Panc1 (cell line): ENCODE measurements at regions not wholly inside any gene's neighbourhood (a gene's known extent, or its start where the extent isn't known, plus 50 kb on each side); places are given as distances from the start of the nearest gene placed in this dataset.

Source experiments
- ATAC-seq: fragments of 200-7000 bp; cut with Tn5 transposase; 2 replicates; pipeline ENCODE4 v1.9.1; 2020; ENCODE audit warnings: mild to moderate bottlenecking, moderate library complexity
- BruUV-seq: library from RNA; stranded (reverse); fragments of 400-500 nt; replicated peaks from 2 replicates; lab custom pipeline; 2021; lab: Mats Ljungman, UMichigan
- CTCF ChIA-PET: fragments of 300-600 bp; sonication (Branson Sonifier 250); formaldehyde crosslinking; loops from one replicate; lab custom pipeline; 2022; ENCODE audit warnings: antibody characterized with exemption; lab: Charles Lee
- POLR2A ChIA-PET: fragments of 300-600 bp; sonication (Branson Sonifier 250); formaldehyde crosslinking; loops from one replicate; lab custom pipeline; 2022; ENCODE audit warnings: antibody characterized with exemption; lab: Charles Lee
- DNase-seq: peaks from one replicate; pipeline ENCODE4 v3.0.0-alpha.2; 2010; ENCODE audit warnings: low read depth, low spot score
- H3K27ac ChIP-seq: 2 replicates; pipeline ENCODE4 v1.5.1; 2011; ENCODE audit warnings: mild to moderate bottlenecking, low read length, inconsistent platforms
- H3K27me3 ChIP-seq: fragments of 200-500 bp; sonication (Bioruptor generic); 2 replicates; pipeline ENCODE4 v1.6.0; 2014; ENCODE audit warnings: low read length, inconsistent platforms; ENCODE audit not compliant: control insufficient read depth, insufficient read depth
- H3K36me3 ChIP-seq: fragments of 200-500 bp; sonication (Bioruptor generic); 2 replicates; pipeline ENCODE4 v1.5.1; 2014; ENCODE audit warnings: inconsistent platforms, mild to moderate bottlenecking, low read length, moderate library complexity; ENCODE audit not compliant: control insufficient read depth, insufficient read depth
- H3K4me1 ChIP-seq: 2 replicates; pipeline ENCODE4 v1.5.1; 2011; ENCODE audit warnings: inconsistent platforms, mild to moderate bottlenecking, low read length, moderate library complexity; ENCODE audit not compliant: control insufficient read depth, insufficient read depth
- H3K4me3 ChIP-seq, 2 experiments: 2 replicates each; pipeline ENCODE4 v1.5.1; 2011 to 2012; ENCODE audit warnings: low read depth in 2 of 2, low read length in 2 of 2, mild to moderate bottlenecking in 2 of 2, inconsistent platforms in 1 of 2, moderate library complexity in 1 of 2
- H3K9me3 ChIP-seq: fragments of 200-500 bp; sonication (Bioruptor generic); 2 replicates; pipeline ENCODE4 v1.5.1; 2014; ENCODE audit warnings: low read depth, mild to moderate bottlenecking, inconsistent platforms, low read length, moderate library complexity; ENCODE audit not compliant: control insufficient read depth, insufficient read depth
- POLR2AphosphoS5 ChIP-seq: IDR thresholded peaks from 2 replicates; pipeline ENCODE4 v1.6.1; 2012; ENCODE audit warnings: mild to moderate bottlenecking, low read depth, low read length, moderate library complexity
- REST ChIP-seq, 2 experiments: IDR thresholded peaks; 2 replicates each; pipeline ENCODE4 v1.6.1; 2011 to 2012; ENCODE audit warnings: low read depth in 2 of 2, control low read depth in 1 of 2, low read length in 1 of 2, mild to moderate bottlenecking in 1 of 2, moderate library complexity in 1 of 2; ENCODE audit not compliant: insufficient read depth in 1 of 2
- SIN3A ChIP-seq: IDR thresholded peaks from 2 replicates; pipeline ENCODE4 v1.6.1; 2012; ENCODE audit warnings: low read depth, mild to moderate bottlenecking, low read length, moderate library complexity, borderline replicate concordance; ENCODE audit not compliant: insufficient read depth
- TCF7L2 ChIP-seq: IDR thresholded peaks from 2 replicates; pipeline ENCODE4 v1.6.1; 2011; ENCODE audit warnings: mild to moderate bottlenecking, low read depth, low read length, inconsistent platforms
- in situ Hi-C: cut with HindIII; loops from 2 replicates; pipeline ENCODE4 v1.10.0; 2016; ENCODE audit warnings: low sequenced_read_pairs, low pct_unique_long_range_greater_than_20kb
- intact Hi-C: fragments of 100-400 bp; cut with micrococcal nuclease; formaldehyde crosslinking; loops from one replicate; pipeline ENCODE4 v1.10.0; 2022; ENCODE audit not compliant: unreplicated experiment
- TF ChIP-seq, protein P1 (sequence below): fragments of 450-650 bp; IDR thresholded peaks from 2 replicates; pipeline ENCODE4 v1.5.1; 2017; ENCODE audit warnings: mild to moderate bottlenecking

- CTCF ChIA-PET = no interaction called here
- in situ Hi-C loops = no loop called here
- Histone ChIP-seq H3K4me1 (no peaks in the 10 kb centered on the region), H3K27ac (no peak overlapping the region), H3K36me3 (no peaks in the 10 kb centered on the region; the same call in 1 of the 2 replicates), H3K27me3 (no peaks in the 10 kb centered on the region), H3K4me3 (no peak overlapping the region), H3K9me3 (no peaks in the 10 kb centered on the region)
- intact Hi-C loops = no loop called here
- ATAC-seq (no peak), DNase-seq (no peak)
- BruUV-seq = no TSS peak
- TF ChIP-seq SIN3A (no peak), POLR2AphosphoS5 (no peak), TCF7L2 (no peak), REST (IDR thresholded peaks at IDR 0.05; ENCODE audit: insufficient read depth in 1 of 2, low read depth in 2 of 2, low read length in 1 of 2) (no peak)
- TF ChIP-seq, protein P1, sequence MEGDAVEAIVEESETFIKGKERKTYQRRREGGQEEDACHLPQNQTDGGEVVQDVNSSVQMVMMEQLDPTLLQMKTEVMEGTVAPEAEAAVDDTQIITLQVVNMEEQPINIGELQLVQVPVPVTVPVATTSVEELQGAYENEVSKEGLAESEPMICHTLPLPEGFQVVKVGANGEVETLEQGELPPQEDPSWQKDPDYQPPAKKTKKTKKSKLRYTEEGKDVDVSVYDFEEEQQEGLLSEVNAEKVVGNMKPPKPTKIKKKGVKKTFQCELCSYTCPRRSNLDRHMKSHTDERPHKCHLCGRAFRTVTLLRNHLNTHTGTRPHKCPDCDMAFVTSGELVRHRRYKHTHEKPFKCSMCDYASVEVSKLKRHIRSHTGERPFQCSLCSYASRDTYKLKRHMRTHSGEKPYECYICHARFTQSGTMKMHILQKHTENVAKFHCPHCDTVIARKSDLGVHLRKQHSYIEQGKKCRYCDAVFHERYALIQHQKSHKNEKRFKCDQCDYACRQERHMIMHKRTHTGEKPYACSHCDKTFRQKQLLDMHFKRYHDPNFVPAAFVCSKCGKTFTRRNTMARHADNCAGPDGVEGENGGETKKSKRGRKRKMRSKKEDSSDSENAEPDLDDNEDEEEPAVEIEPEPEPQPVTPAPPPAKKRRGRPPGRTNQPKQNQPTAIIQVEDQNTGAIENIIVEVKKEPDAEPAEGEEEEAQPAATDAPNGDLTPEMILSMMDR = no peak
- POLR2A ChIA-PET = no interaction called here
Measured at GRCh38 chr13:99125326-99125915, 75.2 kb upstream of the UBAC2 start.

GRCh38 chr13:99126821-99127220 is 73.8 kb upstream of the UBAC2 start:
- no peaks in the 10 kb centered on the region for H3K27me3 ChIP-seq
- POLR2A ChIA-PET = no interaction called here

More at GRCh38 chr13:99126821-99127220, 73.8 kb upstream of the UBAC2 start:
- no peaks in the 10 kb centered on the region for H3K4me1 ChIP-seq
- in situ Hi-C loops = no loop called here
- no peaks in the 10 kb centered on the region for H3K36me3 ChIP-seq
- CTCF ChIA-PET = no interaction called here
- no TSS peak for BruUV-seq
- intact Hi-C loops = no loop called here
- TF ChIP-seq TCF7L2 (no peak), SIN3A (no peak), REST (IDR thresholded peaks at IDR 0.05; ENCODE audit: insufficient read depth in 1 of 2, low read depth in 2 of 2, low read length in 1 of 2) (no peak), POLR2AphosphoS5 (no peak)
- TF ChIP-seq, protein P1 = no peak
- no peak for ATAC-seq
- no peak overlapping the region for H3K27ac ChIP-seq
- no peak overlapping the region for H3K4me3 ChIP-seq
- no peak for DNase-seq
- no peaks in the 10 kb centered on the region for H3K9me3 ChIP-seq
